SJSA1 (cell line): ENCODE measurements at regions not wholly inside any gene's neighbourhood (a gene's known extent, or its start where the extent isn't known, plus 50 kb on each side); places are given as distances from the start of the nearest gene placed in this dataset.

Source experiments
- DNase-seq, 2 experiments: peaks; one replicate each; pipeline ENCODE4 v3.0.0-alpha.2; 2015 to 2020; ENCODE audit warnings: low spot score in 2 of 2, low read depth in 1 of 2
- H3K27ac ChIP-seq: fragments of 250-450 bp; sonication (Bioruptor Pico); 2 replicates; pipeline ENCODE4 v1.5.1; 2020; ENCODE audit warnings: mild to moderate bottlenecking, moderate library complexity
- H3K27me3 ChIP-seq: fragments of 250-450 bp; sonication (Bioruptor Pico); replicated peaks from 2 replicates; pipeline ENCODE4 v1.5.1; 2020; ENCODE audit warnings: mild to moderate bottlenecking, moderate library complexity
- H3K36me3 ChIP-seq: fragments of 250-450 bp; sonication (Bioruptor Pico); 2 replicates; pipeline ENCODE4 v1.5.1; 2020; ENCODE audit warnings: mild to moderate bottlenecking
- H3K4me1 ChIP-seq: fragments of 250-450 bp; sonication (Bioruptor Pico); replicated peaks from 2 replicates; pipeline ENCODE4 v1.6.1; 2021; ENCODE audit warnings: mild to moderate bottlenecking
- H3K4me3 ChIP-seq: fragments of 250-450 bp; sonication (Bioruptor Pico); 2 replicates; pipeline ENCODE4 v1.5.1; 2020; ENCODE audit warnings: mild to moderate bottlenecking
- H3K9me3 ChIP-seq: fragments of 250-450 bp; sonication (Bioruptor Pico); replicated peaks from 2 replicates; pipeline ENCODE4 v1.5.1; 2020; ENCODE audit warnings: mild to moderate bottlenecking

DNA sequence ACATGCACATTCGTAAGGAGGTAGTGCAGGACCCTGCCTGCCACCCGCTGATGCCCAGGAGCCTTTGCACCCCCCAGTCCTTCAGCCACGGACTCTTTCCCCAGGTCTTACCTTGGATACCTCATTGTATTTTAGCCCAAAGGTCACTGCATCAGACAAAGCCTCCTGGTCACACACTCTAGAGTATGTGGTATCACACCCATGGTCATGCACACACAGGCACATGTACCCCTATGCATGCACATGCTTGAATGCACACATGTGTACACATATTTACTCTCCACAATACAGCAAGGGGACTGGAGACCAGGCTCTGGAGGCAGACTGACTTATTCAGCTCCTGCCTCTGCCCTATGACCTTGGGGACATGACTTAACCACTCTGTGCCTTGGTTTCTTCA, 357.5 kb downstream of the C16orf95 start:
- Histone ChIP-seq H3K36me3 (no peaks in the 10 kb centered on the region), H3K27ac (no peak overlapping the region), H3K9me3 (no peaks in the 10 kb centered on the region), H3K27me3 (no peaks in the 10 kb centered on the region), H3K4me1 (no peaks in the 10 kb centered on the region), H3K4me3 (no peak overlapping the region)
- DNase-seq, result no peak

DNA sequence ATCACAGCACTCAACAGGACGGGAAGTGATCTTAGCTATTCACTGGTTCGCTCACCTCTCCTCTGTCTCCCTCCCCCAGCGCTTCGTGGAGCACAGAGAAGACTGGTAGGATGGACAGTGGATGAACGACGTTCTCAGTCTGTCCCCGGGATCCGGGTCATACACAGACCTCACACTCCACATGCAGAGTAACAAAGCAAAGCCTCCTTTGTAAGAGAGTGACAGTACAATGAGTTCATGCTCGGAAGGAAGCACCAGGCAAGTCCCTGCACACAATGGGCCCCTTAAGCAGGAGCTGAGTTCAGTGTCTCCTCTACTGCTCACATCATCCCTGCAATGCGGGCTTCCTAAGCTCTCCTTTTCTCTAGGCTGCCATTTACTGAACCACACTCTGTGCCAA, 356.9 kb downstream of the C16orf95 start:
- H3K4me3 ChIP-seq, result no peak overlapping the region
- no peaks in the 10 kb centered on the region for H3K36me3 ChIP-seq
- no peak for DNase-seq

DNA sequence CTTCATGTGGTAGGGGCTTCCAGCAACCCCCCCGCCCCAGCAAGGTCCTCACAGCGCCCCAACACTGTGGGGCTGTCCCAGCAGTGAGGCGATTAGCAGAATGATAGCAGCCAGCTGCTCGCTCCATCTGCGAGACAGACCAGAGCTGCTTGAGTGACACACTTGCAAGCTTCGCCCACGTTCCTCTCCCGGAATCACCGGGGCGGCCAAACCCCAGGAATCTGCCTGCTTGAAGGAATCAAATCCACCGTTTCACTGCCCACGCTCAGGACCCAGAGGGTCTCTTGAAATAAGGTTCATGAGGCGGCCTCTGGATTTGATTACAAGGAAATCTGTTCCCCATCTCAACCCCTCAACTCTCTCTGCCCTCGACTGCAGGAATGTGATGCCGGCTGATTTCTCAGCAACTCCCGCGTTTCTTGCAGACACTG, 356.0 kb downstream of the C16orf95 start:
- Histone ChIP-seq H3K27me3 (no peaks in the 10 kb centered on the region), H3K27ac (no peak overlapping the region), H3K36me3 (no peaks in the 10 kb centered on the region), H3K4me3 (no peak overlapping the region), H3K9me3 (no peaks in the 10 kb centered on the region), H3K4me1 (no peaks in the 10 kb centered on the region)
- no peak for DNase-seq

More for the DNA sequence above, 356.9 kb downstream of the C16orf95 start:
- Histone ChIP-seq H3K27me3 (no peaks in the 10 kb centered on the region), H3K27ac (no peak overlapping the region), H3K9me3 (no peaks in the 10 kb centered on the region), H3K4me1 (no peaks in the 10 kb centered on the region)

DNA sequence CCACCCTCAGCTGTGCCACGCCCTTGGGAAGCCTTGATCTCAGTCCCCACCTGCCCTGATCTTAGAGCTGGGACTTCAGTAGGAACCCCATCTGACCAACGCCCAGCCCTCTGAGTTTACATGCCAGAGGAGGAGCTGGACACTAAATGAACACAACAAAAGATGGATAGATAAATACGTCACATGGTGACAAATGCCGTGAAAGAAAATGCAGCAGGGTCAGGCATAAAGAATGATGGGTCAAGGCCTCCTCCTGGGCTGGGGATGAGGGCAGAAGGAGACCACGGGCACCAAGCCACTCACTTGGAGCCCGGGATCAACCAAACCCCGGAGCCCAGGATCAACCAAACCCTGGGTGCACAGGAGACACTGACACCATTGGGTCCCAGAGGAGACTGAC, 354.9 kb downstream of the C16orf95 start:
- Histone ChIP-seq H3K36me3 (no peaks in the 10 kb centered on the region), H3K27me3 (no peaks in the 10 kb centered on the region), H3K4me1 (no peaks in the 10 kb centered on the region), H3K9me3 (no peaks in the 10 kb centered on the region), H3K4me3 (no peak overlapping the region), H3K27ac (no peak overlapping the region)
- DNase-seq, result no peak

DNA sequence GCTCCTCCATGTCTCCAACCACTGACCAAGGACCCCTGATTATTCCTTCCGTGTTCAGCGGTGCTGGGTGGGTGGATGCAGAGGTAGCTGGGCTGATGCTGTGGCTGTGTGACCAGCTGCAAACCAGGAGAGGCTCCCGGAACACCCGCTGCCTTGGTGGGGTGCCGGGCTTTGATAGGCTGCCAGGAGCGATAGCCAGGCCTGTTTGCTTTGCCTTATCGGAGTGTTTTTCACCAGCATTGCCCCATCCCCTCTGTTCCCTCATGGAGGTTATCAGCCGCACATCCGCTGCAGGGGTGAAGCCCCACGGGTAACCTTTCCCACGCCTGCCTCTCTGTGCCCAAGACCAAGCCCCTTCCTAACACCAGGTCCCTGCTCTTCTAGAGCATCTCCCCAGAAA, 354.3 kb downstream of the C16orf95 start:
- no peak overlapping the region for H3K27ac ChIP-seq
- no peaks in the 10 kb centered on the region for H3K9me3 ChIP-seq
- H3K27me3 ChIP-seq, result no peaks in the 10 kb centered on the region
- no peak overlapping the region for H3K4me3 ChIP-seq
- no peak for DNase-seq
- no peaks in the 10 kb centered on the region for H3K36me3 ChIP-seq
- no peaks in the 10 kb centered on the region for H3K4me1 ChIP-seq

DNA sequence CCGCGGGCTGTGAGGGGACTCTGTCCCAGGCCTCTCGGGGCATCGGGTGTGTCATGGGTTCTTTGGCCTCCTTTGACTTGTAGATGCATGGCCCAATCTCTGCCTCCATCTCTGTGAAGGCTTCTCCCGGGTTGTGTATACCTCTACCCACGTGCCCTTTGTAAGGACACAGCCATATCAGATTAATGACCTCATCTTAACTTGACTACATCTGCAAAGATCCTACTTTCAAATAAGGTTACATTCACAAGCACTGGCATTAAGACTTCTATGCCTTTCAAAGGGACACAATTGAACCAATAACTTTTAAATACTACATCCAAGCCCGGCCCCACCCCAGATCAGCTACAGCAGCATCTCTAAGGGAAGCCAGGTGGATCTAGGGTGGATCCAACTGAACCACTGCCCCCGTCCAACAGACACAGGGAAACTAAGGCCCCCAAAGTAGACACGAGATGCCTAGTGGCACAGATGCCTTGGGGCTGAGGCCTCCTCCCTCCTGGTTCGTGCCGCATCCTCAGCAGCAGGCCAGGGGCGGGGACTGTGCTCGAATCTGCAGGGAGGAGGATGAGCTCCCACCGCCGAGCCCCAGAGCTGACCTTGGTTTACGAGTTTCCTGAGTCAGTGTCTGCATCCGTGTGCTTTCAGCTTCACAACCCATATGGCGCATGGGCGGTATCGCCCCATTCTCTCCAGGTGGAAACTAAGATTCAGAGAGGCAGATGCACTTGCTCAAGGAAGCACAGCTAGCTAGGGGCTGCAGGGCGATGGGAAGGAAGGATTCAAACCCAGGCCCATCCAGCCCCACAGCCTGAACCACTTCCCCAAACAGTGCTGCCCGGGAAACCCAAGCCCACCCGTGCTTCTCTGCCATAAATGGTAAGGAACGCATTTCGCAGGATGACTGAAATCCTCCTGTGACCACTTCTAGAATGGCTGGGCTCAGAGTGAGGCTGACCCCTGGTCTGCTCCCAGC, 353.3 kb downstream of the C16orf95 start:
- no peaks in the 10 kb centered on the region for H3K27me3 ChIP-seq
- DNase-seq, result no peak
- H3K36me3 ChIP-seq, result no peaks in the 10 kb centered on the region
- no peak overlapping the region for H3K4me3 ChIP-seq
- no peaks in the 10 kb centered on the region for H3K9me3 ChIP-seq
- no peak overlapping the region for H3K27ac ChIP-seq
- H3K4me1 ChIP-seq, result no peaks in the 10 kb centered on the region

DNA sequence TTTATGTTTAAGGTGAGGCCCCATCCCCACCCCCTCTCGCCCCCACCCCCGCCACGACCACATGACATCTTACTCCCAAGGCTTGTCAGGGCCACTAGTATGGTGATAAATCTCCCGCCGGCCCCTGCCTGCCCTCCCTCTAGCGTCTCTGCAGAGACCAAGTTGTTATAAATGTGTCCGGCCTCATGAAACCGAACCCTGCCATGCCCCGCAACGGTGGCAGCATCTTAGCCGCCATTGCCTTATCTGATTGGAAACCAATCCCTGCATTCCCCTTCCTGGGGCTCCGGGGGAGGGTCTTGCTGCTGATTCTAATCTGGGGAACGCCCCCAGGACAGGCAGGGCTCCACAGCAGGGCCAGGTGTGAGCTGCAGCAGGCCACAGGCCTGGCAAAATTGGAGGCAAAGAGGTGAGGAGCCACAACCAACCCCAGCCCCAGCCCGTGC, 352.4 kb downstream of the C16orf95 start:
- Histone ChIP-seq H3K4me3 (no peak overlapping the region), H3K36me3 (no peaks in the 10 kb centered on the region)

DNA sequence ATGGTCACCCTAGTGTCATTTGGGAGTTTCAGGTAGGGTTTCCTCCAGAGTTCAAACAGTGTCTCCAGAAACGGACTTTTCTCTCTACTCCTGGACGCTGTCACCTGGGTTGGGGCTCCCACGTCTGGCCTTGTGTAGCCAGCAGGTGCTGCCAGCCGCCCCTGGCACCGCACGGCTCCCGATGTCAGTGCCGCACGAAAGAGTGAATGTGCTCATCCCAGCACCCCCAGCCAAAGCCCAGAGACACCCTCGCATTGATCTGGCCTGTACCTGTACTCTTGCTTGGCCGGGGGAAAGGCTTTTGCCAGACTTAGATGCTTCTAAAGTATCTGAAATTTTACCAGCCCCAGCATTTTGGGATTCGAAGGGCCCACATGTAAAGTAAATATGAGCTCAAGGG, 351.9 kb downstream of the C16orf95 start:
- Histone ChIP-seq H3K36me3 (no peaks in the 10 kb centered on the region), H3K27me3 (no peaks in the 10 kb centered on the region), H3K4me1 (no peaks in the 10 kb centered on the region), H3K9me3 (no peaks in the 10 kb centered on the region), H3K27ac (no peak overlapping the region), H3K4me3 (no peak overlapping the region)
- DNase-seq, result no peak

More for the DNA sequence above, 352.4 kb downstream of the C16orf95 start:
- no peak for DNase-seq
- Histone ChIP-seq H3K9me3 (no peaks in the 10 kb centered on the region), H3K27me3 (no peaks in the 10 kb centered on the region), H3K27ac (no peak overlapping the region), H3K4me1 (no peaks in the 10 kb centered on the region)

DNA sequence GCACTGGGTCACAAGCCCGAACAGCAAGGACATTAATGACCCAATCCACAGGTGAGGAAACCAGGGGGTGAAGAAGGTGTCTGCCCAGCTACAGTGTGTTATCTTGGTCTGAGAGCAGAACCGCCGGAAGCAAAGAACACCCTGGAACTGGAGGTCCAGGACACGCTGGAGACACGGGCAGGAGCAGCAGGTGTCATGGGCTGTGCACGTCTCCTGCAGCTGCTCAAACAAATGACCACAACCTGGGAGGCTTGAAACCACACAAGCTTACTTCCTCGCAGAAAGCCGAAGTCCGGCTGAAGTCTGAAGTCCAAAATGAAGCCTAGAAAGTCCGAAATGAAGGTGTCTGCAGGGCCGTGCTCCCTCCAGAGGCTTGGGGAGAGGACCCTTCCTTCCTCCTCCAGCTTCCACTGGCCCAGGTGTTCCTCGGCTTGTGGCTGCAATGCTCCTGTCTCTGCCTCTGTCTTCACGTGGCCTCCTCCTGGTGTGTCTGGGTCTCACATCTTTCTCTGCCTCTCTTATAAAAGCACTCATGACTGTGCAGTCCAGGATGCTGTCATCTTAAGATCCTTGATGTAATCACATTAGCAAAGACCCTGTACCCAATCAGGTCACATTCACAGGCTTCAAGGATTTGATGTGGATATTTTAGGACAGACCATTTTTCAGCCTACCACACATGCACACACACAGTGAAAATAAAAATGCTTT, 351.2 kb downstream of the C16orf95 start:
- no peaks in the 10 kb centered on the region for H3K4me1 ChIP-seq
- H3K4me3 ChIP-seq, result no peak overlapping the region
- DNase-seq, result no peak
- H3K27ac ChIP-seq, result no peak overlapping the region
- H3K36me3 ChIP-seq, result no peaks in the 10 kb centered on the region
- no peaks in the 10 kb centered on the region for H3K27me3 ChIP-seq
- no peaks in the 10 kb centered on the region for H3K9me3 ChIP-seq

DNA sequence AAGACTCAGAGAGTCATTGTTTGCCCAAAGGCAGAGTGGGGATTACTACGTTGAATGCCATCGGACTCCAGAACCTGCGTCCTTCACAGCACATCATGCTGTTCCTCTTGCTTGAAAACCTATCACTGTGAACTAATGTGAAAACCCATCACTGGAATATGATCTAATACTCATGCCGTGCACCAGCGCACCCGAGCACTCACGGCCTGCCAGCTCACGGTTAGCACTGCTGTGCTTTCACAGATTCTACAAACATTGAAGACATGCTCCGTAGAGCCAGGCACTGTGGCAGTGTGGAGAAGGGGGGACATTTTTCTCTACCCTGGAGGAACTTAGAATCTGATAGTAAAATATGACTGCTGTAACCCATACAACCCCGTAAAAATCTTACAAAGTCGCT, 350.4 kb downstream of the C16orf95 start:
- Histone ChIP-seq H3K36me3 (no peaks in the 10 kb centered on the region), H3K27me3 (no peaks in the 10 kb centered on the region), H3K9me3 (no peaks in the 10 kb centered on the region), H3K27ac (no peak overlapping the region), H3K4me3 (no peak overlapping the region), H3K4me1 (no peaks in the 10 kb centered on the region)
- no peak for DNase-seq

DNA sequence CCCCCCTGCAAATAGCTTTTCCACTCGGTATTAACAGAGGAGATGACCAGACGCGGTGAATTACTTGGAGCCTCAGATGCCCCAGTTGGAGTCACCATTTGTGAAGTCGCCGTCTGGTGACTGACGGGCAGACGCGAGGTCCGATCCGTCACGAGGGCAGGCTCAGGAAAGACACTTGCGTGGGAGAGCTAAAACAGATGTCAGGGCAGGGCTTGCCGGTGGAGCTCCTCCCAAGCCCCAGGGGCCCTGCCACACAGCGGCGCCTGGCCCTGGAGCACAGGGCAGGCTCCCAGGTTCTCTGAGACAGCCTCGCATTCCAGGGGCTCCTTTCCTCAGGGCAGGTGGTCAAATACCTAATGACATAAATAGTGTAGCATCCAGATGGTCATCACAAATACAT, 348.3 kb downstream of the C16orf95 start:
- H3K36me3 ChIP-seq, result no peaks in the 10 kb centered on the region
- no peaks in the 10 kb centered on the region for H3K4me1 ChIP-seq
- no peak overlapping the region for H3K4me3 ChIP-seq
- no peaks in the 10 kb centered on the region; the same call in 1 of the 2 replicates for H3K9me3 ChIP-seq
- H3K27me3 ChIP-seq, result no peaks in the 10 kb centered on the region
- no peak overlapping the region for H3K27ac ChIP-seq
- DNase-seq, result no peak

DNA sequence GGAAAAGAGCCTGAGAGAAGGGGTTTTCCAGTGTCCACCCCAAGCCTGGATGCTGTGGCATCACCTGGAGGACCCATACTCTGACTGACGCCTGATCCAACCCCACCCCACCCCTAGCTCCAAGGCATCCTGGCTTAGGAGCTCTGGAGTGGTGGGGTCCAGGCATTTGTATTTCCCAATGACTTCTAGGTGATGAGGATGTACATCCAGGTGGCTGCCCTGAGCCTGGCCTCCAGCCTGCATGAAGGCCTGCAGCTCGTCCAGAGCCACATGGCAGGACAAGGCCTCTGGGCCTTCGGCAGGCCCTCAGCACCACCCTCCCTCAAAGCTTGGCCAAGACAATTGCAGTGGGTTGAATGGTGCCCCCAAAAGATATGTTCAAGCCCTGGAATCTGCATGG, 347.5 kb downstream of the C16orf95 start:
- DNase-seq, result no peak

DNA sequence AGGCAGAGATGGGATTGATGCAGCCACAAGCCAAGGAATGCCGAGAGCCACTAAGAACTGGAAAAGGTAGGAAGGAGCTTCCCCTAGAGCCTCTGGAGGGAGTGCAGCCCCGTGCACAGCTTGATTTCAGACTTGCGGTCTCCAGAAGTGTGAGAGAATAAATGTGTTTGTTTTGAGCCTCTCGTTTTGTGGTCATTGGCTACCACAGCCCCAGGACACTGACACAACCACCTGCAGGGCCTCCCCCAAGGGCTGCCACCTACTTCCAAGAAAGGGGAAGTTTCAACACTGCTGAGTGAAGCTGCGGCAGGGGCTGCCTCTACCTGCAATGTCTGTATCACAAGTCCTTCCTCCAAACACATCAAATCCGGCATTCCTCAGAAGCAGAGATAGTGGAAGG, 346.9 kb downstream of the C16orf95 start:
- H3K27me3 ChIP-seq, result no peaks in the 10 kb centered on the region
- no peak overlapping the region for H3K27ac ChIP-seq
- no peak overlapping the region for H3K4me3 ChIP-seq
- DNase-seq, result no peak
- H3K36me3 ChIP-seq, result no peaks in the 10 kb centered on the region
- H3K9me3 ChIP-seq, result no peaks in the 10 kb centered on the region; the same call in 1 of the 2 replicates
- peaks cover 3% of the 10 kb centered on the region for H3K4me1 ChIP-seq

More for the DNA sequence above, 347.5 kb downstream of the C16orf95 start:
- H3K4me1 ChIP-seq, result no peaks in the 10 kb centered on the region
- H3K27me3 ChIP-seq, result no peaks in the 10 kb centered on the region
- H3K9me3 ChIP-seq, result no peaks in the 10 kb centered on the region; the same call in 1 of the 2 replicates
- H3K4me3 ChIP-seq, result no peak overlapping the region
- no peak overlapping the region for H3K27ac ChIP-seq
- H3K36me3 ChIP-seq, result no peaks in the 10 kb centered on the region

DNA sequence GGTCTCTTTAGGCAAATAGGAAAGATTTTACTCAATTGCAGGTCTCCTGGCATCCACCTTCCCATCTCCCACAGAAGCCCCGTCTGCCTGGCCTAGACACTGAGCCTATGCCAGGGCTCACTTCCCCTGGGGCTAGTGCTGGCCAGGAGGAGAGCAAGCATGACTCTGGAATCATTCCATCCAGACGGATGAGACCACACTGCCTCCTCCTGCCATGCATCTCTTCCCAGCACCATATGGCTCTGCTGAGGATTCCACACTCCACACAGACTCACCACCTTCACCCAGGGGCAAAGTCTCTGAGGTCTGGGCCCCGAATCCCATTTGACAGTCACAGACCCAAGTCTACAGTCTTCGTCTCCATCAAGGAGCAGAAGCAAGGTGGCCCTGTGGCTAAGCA, 346.5 kb downstream of the C16orf95 start:
- no peak overlapping the region for H3K4me3 ChIP-seq
- H3K4me1 ChIP-seq, result peaks cover 8% of the 10 kb centered on the region
- H3K9me3 ChIP-seq, result no peaks in the 10 kb centered on the region; the same call in 1 of the 2 replicates
- H3K27me3 ChIP-seq, result no peaks in the 10 kb centered on the region
- H3K27ac ChIP-seq, result no peak overlapping the region
- H3K36me3 ChIP-seq, result no peaks in the 10 kb centered on the region
- no peak for DNase-seq
